ENCODE measurements at regions not wholly inside any gene's neighbourhood (a gene's known extent, or its start where the extent isn't known, plus 50 kb on each side); places are given as distances from the start of the nearest gene placed in this dataset.

- no peak overlapping the region for H2BK120ac ChIP-seq (ENCODE audit: low read depth, low read length)
- H2AK5ac ChIP-seq (ENCODE audit: low read depth, low read length): no peak overlapping the region
- H3K9me3 ChIP-seq (replicated peaks in 1 of 2; ENCODE audit: control insufficient read depth in 2 of 2, insufficient read depth in 1 of 2, low read depth in 1 of 2, low read length in 2 of 2): no peaks in the 10 kb centered on the region
- no CpG with 5 or more reads among the region's 4 CpGs for WGBS, 2 donors (ENCODE audit: extremely low coverage in 2 of 2, insufficient read length in 2 of 2, insufficient replicate concordance in 1 of 2)
- no peak overlapping the region for H3K4ac ChIP-seq (ENCODE audit: low read length)
- DNase-seq (ENCODE audit: low spot score): no peak
- no peaks in the 10 kb centered on the region for H3K36me3 ChIP-seq (replicated peaks in 1 of 2; ENCODE audit: control insufficient read depth in 2 of 2, insufficient read depth in 2 of 2, low read length in 2 of 2)
- H3K4me3 ChIP-seq (ENCODE audit: low read length in 2 of 2): no peak overlapping the region
- H4K91ac ChIP-seq (ENCODE audit: low read depth, low read length, poor library complexity): no peak overlapping the region
- no peak overlapping the region for H4K8ac ChIP-seq (ENCODE audit: low read depth, low read length)
- no peak overlapping the region for H2AFZ ChIP-seq (ENCODE audit: low read length)
- H2BK5ac ChIP-seq (ENCODE audit: low read length): no peak overlapping the region
- H3K9ac ChIP-seq (ENCODE audit: low read depth, low read length, poor library complexity): no peak overlapping the region
- H3K18ac ChIP-seq (ENCODE audit: low read length): no peak overlapping the region
- H3K4me2 ChIP-seq (ENCODE audit: insufficient read depth, low read length, poor library complexity, severe bottlenecking): no peak overlapping the region
- no peak overlapping the region for H2BK12ac ChIP-seq (ENCODE audit: low read length)
- H3K23ac ChIP-seq (ENCODE audit: low read depth, low read length, poor library complexity): no peak overlapping the region
- no peaks in the 10 kb centered on the region for H3K4me1 ChIP-seq (ENCODE audit: control insufficient read depth in 2 of 2, insufficient read depth in 1 of 2, low read depth in 1 of 2, low read length in 2 of 2)
- no peaks in the 10 kb centered on the region for H3K79me1 ChIP-seq (ENCODE audit: low read depth, low read length)
- no peaks in the 10 kb centered on the region for H3K27me3 ChIP-seq (ENCODE audit: control insufficient read depth in 3 of 3, insufficient read depth in 3 of 3, low read depth in 1 of 3, low read length in 3 of 3)
- no peak overlapping the region for H3K14ac ChIP-seq (ENCODE audit: low read length)
- no peak overlapping the region for H3K27ac ChIP-seq (replicated peaks; ENCODE audit: low read length)
- no peak overlapping the region for H2BK15ac ChIP-seq (ENCODE audit: low read length)
Measured at GRCh38 chr12:83805873-83806272, 1106.7 kb downstream of the SLC6A15 start.

- WGBS, 2 donors (ENCODE audit: extremely low coverage in 2 of 2, insufficient read length in 2 of 2, insufficient replicate concordance in 1 of 2): no CpG with 5 or more reads among the region's 4 CpGs
- Histone ChIP-seq H3K4me2 (ENCODE audit: insufficient read depth, low read length, poor library complexity, severe bottlenecking) (no peak overlapping the region), H3K23ac (ENCODE audit: low read depth, low read length, poor library complexity) (no peak overlapping the region), H2AK5ac (ENCODE audit: low read depth, low read length) (no peak overlapping the region), H3K27me3 (ENCODE audit: control insufficient read depth in 3 of 3, insufficient read depth in 3 of 3, low read depth in 1 of 3, low read length in 3 of 3) (no peaks in the 10 kb centered on the region), H2BK12ac (ENCODE audit: low read length) (no peak overlapping the region), H3K9me3 (replicated peaks in 1 of 2; ENCODE audit: control insufficient read depth in 2 of 2, insufficient read depth in 1 of 2, low read depth in 1 of 2, low read length in 2 of 2) (no peaks in the 10 kb centered on the region), H3K27ac (replicated peaks; ENCODE audit: low read length) (no peak overlapping the region), H3K9ac (ENCODE audit: low read depth, low read length, poor library complexity) (no peak overlapping the region), H2BK120ac (ENCODE audit: low read depth, low read length) (no peak overlapping the region), H2BK15ac (ENCODE audit: low read length) (no peak overlapping the region), H2BK5ac (ENCODE audit: low read length) (no peak overlapping the region), H3K4me1 (ENCODE audit: control insufficient read depth in 2 of 2, insufficient read depth in 1 of 2, low read depth in 1 of 2, low read length in 2 of 2) (no peaks in the 10 kb centered on the region), H3K36me3 (replicated peaks in 1 of 2; ENCODE audit: control insufficient read depth in 2 of 2, insufficient read depth in 2 of 2, low read length in 2 of 2) (no peaks in the 10 kb centered on the region), H2AFZ (ENCODE audit: low read length) (peak overlapping the region; percentile 40), H4K8ac (ENCODE audit: low read depth, low read length) (no peak overlapping the region), H3K18ac (ENCODE audit: low read length) (no peak overlapping the region), H3K14ac (ENCODE audit: low read length) (no peak overlapping the region), H3K4me3 (ENCODE audit: low read length in 2 of 2) (no peak overlapping the region), H3K4ac (ENCODE audit: low read length) (no peak overlapping the region), H4K91ac (ENCODE audit: low read depth, low read length, poor library complexity) (no peak overlapping the region), H3K79me1 (ENCODE audit: low read depth, low read length) (no peaks in the 10 kb centered on the region)
- DNase-seq (ENCODE audit: low spot score): no peak
Measured at GRCh38 chr12:83805156-83805772, 1107.3 kb downstream of the SLC6A15 start.

GRCh38 chr12:83801972-83802371, 1110.6 kb downstream of the SLC6A15 start:
- no peak overlapping the region for H3K14ac ChIP-seq (ENCODE audit: low read length)
- H3K4me2 ChIP-seq (ENCODE audit: insufficient read depth, low read length, poor library complexity, severe bottlenecking): no peak overlapping the region
- no peaks in the 10 kb centered on the region for H3K4me1 ChIP-seq (ENCODE audit: control insufficient read depth in 2 of 2, insufficient read depth in 1 of 2, low read depth in 1 of 2, low read length in 2 of 2)
- no peak overlapping the region for H2BK5ac ChIP-seq (ENCODE audit: low read length)
- H4K91ac ChIP-seq (ENCODE audit: low read depth, low read length, poor library complexity): no peak overlapping the region
- no peak overlapping the region for H2BK120ac ChIP-seq (ENCODE audit: low read depth, low read length)
- no peak overlapping the region for H3K4ac ChIP-seq (ENCODE audit: low read length)
- H3K23ac ChIP-seq (ENCODE audit: low read depth, low read length, poor library complexity): no peak overlapping the region
- no peak overlapping the region for H2BK12ac ChIP-seq (ENCODE audit: low read length)
- DNase-seq (ENCODE audit: low spot score): no peak
- no peaks in the 10 kb centered on the region for H3K27me3 ChIP-seq (ENCODE audit: control insufficient read depth in 3 of 3, insufficient read depth in 3 of 3, low read depth in 1 of 3, low read length in 3 of 3)
- H3K4me3 ChIP-seq (ENCODE audit: low read length in 2 of 2): no peak overlapping the region
- H4K8ac ChIP-seq (ENCODE audit: low read depth, low read length): no peak overlapping the region
- H3K9me3 ChIP-seq (replicated peaks in 1 of 2; ENCODE audit: control insufficient read depth in 2 of 2, insufficient read depth in 1 of 2, low read depth in 1 of 2, low read length in 2 of 2): no peaks in the 10 kb centered on the region
- no peak overlapping the region for H3K18ac ChIP-seq (ENCODE audit: low read length)
- no peak overlapping the region for H2AK5ac ChIP-seq (ENCODE audit: low read depth, low read length)
- H3K79me1 ChIP-seq (ENCODE audit: low read depth, low read length): no peaks in the 10 kb centered on the region
- H3K9ac ChIP-seq (ENCODE audit: low read depth, low read length, poor library complexity): no peak overlapping the region
- H2BK15ac ChIP-seq (ENCODE audit: low read length): no peak overlapping the region
- H3K27ac ChIP-seq (replicated peaks; ENCODE audit: low read length): no peak overlapping the region
- no peak overlapping the region for H2AFZ ChIP-seq (ENCODE audit: low read length)
- H3K36me3 ChIP-seq (replicated peaks in 1 of 2; ENCODE audit: control insufficient read depth in 2 of 2, insufficient read depth in 2 of 2, low read length in 2 of 2): no peaks in the 10 kb centered on the region

DNA sequence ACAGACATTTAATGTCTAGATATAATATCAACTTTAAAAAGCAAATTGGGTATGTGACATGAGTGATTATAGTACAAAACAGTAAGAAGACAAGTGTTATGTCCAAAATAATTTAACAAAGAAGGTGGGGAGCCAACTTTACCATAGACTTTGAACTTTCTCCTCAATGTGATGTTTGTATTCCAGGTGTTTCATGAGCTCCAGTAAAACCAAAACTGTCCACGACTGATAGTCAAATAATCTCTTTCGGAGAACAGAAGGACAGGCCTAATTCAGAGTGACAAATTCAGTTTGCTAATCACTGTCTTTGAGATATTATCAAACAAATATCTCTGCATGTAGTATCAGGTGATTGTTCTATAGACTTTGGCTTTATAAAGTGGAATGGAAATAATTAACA, 1112.6 kb downstream of the SLC6A15 start:
- Histone ChIP-seq H3K36me3 (replicated peaks in 1 of 2; ENCODE audit: control insufficient read depth in 2 of 2, insufficient read depth in 2 of 2, low read length in 2 of 2) (no peaks in the 10 kb centered on the region), H4K8ac (ENCODE audit: low read depth, low read length) (no peak overlapping the region), H3K9ac (ENCODE audit: low read depth, low read length, poor library complexity) (no peak overlapping the region), H3K23ac (ENCODE audit: low read depth, low read length, poor library complexity) (no peak overlapping the region), H2AFZ (ENCODE audit: low read length) (no peak overlapping the region), H4K91ac (ENCODE audit: low read depth, low read length, poor library complexity) (no peak overlapping the region), H2BK5ac (ENCODE audit: low read length) (no peak overlapping the region), H2AK5ac (ENCODE audit: low read depth, low read length) (no peak overlapping the region), H3K18ac (ENCODE audit: low read length) (no peak overlapping the region), H3K27ac (replicated peaks; ENCODE audit: low read length) (no peak overlapping the region), H2BK15ac (ENCODE audit: low read length) (no peak overlapping the region), H3K79me1 (ENCODE audit: low read depth, low read length) (no peaks in the 10 kb centered on the region), H3K4me2 (ENCODE audit: insufficient read depth, low read length, poor library complexity, severe bottlenecking) (no peak overlapping the region), H3K4me3 (ENCODE audit: low read length in 2 of 2) (no peak overlapping the region), H3K27me3 (ENCODE audit: control insufficient read depth in 3 of 3, insufficient read depth in 3 of 3, low read depth in 1 of 3, low read length in 3 of 3) (no peaks in the 10 kb centered on the region), H3K4me1 (ENCODE audit: control insufficient read depth in 2 of 2, insufficient read depth in 1 of 2, low read depth in 1 of 2, low read length in 2 of 2) (no peaks in the 10 kb centered on the region), H2BK120ac (ENCODE audit: low read depth, low read length) (no peak overlapping the region), H3K14ac (ENCODE audit: low read length) (no peak overlapping the region), H3K4ac (ENCODE audit: low read length) (no peak overlapping the region), H2BK12ac (ENCODE audit: low read length) (no peak overlapping the region), H3K9me3 (replicated peaks in 1 of 2; ENCODE audit: control insufficient read depth in 2 of 2, insufficient read depth in 1 of 2, low read depth in 1 of 2, low read length in 2 of 2) (no peaks in the 10 kb centered on the region)
- WGBS, 2 donors (ENCODE audit: extremely low coverage in 2 of 2, insufficient read length in 2 of 2, insufficient replicate concordance in 1 of 2): no CpG with 5 or more reads among the region's 2 CpGs
- DNase-seq (ENCODE audit: low spot score): no peak

Measured in neuronal stem cell (in vitro differentiated cells).